ENCODE measurements at regions not wholly inside any gene's neighbourhood (a gene's known extent, or its start where the extent isn't known, plus 50 kb on each side); places are given as distances from the start of the nearest gene placed in this dataset.
A peak's percentile ranks its signal among the peaks of the same experiment; 100 is the strongest.
"Not testable (repeated sequence)": the region's sequence is repeated elsewhere in the genome, so short reads cannot be mapped to it uniquely, and the experiment has no call there.

GRCh38 chr5:92850886-92851285 is 730.1 kb downstream of the NR2F1-AS1 start:
- no peak for DNase-seq (ENCODE audit: low read depth)
- H3K4me3 ChIP-seq (ENCODE audit: low read depth, low read length): no peak overlapping the region
- in situ Hi-C loops (cut with HindIII; ENCODE audit: low sequenced_read_pairs): no loop called here
- no peak for TF ChIP-seq CTCF (IDR thresholded peaks at IDR 0.05; ENCODE audit: low read depth, low read length, missing control alignments)

GRCh38 chr5:92849756-92850155 is 731.3 kb downstream of the NR2F1-AS1 start:
- in situ Hi-C loops (cut with HindIII; ENCODE audit: low sequenced_read_pairs): no loop called here
- H3K4me3 ChIP-seq (ENCODE audit: low read depth, low read length): no peak overlapping the region
- DNase-seq (ENCODE audit: low read depth): peak; percentile 35
- TF ChIP-seq CTCF (IDR thresholded peaks at IDR 0.05; ENCODE audit: low read depth, low read length, missing control alignments): no peak

- TF ChIP-seq CTCF (IDR thresholded peaks at IDR 0.05; ENCODE audit: low read depth, low read length, missing control alignments): no peak
- in situ Hi-C loops (cut with HindIII; ENCODE audit: low sequenced_read_pairs): no loop called here
- no peak for DNase-seq (ENCODE audit: low read depth)
- H3K4me3 ChIP-seq (ENCODE audit: low read depth, low read length): no peak overlapping the region
These were observed 739.3 kb downstream of the NR2F1-AS1 start for GRCh38 chr5:92841604-92842155.

- no peak for TF ChIP-seq CTCF (IDR thresholded peaks at IDR 0.05; ENCODE audit: low read depth, low read length, missing control alignments)
- DNase-seq (ENCODE audit: low read depth): no peak
- H3K4me3 ChIP-seq (ENCODE audit: low read depth, low read length): no peak overlapping the region
- in situ Hi-C loops (cut with HindIII; ENCODE audit: low sequenced_read_pairs): no loop called here
These were observed 742.8 kb downstream of the NR2F1-AS1 start for GRCh38 chr5:92838253-92838652.

GRCh38 chr5:92836855-92837755 is 743.9 kb downstream of the NR2F1-AS1 start:
- in situ Hi-C loops (cut with HindIII; ENCODE audit: low sequenced_read_pairs): no loop called here
- H3K4me3 ChIP-seq (ENCODE audit: low read depth, low read length): no peak overlapping the region
- peak; percentile 37 for DNase-seq (ENCODE audit: low read depth)
- no peak for TF ChIP-seq CTCF (IDR thresholded peaks at IDR 0.05; ENCODE audit: low read depth, low read length, missing control alignments)

GRCh38 chr5:92835712-92836111 is 745.3 kb downstream of the NR2F1-AS1 start:
- in situ Hi-C loops (cut with HindIII; ENCODE audit: low sequenced_read_pairs): no loop called here

GRCh38 chr5:92823551-92823950 is 757.5 kb downstream of the NR2F1-AS1 start:
- DNase-seq (ENCODE audit: low read depth); in situ Hi-C loops (cut with HindIII; ENCODE audit: low sequenced_read_pairs); H3K4me3 ChIP-seq (ENCODE audit: low read depth, low read length): not testable (repeated sequence)

More at GRCh38 chr5:92835712-92836111, 745.3 kb downstream of the NR2F1-AS1 start:
- no peak overlapping the region for H3K4me3 ChIP-seq (ENCODE audit: low read depth, low read length)
- no peak for TF ChIP-seq CTCF (IDR thresholded peaks at IDR 0.05; ENCODE audit: low read depth, low read length, missing control alignments)
- DNase-seq (ENCODE audit: low read depth): no peak

All from astrocyte of the cerebellum (primary cell).